ENCODE measurements at regions not wholly inside any gene's neighbourhood (a gene's known extent, or its start where the extent isn't known, plus 50 kb on each side); places are given as distances from the start of the nearest gene placed in this dataset.

GRCh38 chr1:25066731-25067517 is 136.8 kb upstream of the RUNX3 start:
- peaks cover 45% of the 10 kb centered on the region for H3K27me3 ChIP-seq (ENCODE audit: control insufficient read depth, insufficient read depth, low read length)
- POLR2A ChIA-PET = interaction anchor here (0.7 kb wide), 1 partner anchor 231 kb away, joined by 4 read pairs; no protein-coding TSS in a partner anchor
- no peak for DNase-seq (ENCODE audit: low read depth, low spot score)
- H3K4me3 ChIP-seq (ENCODE audit: low read depth, low read length) = no peak overlapping the region
- peaks cover 4% of the 10 kb centered on the region for H3K9me3 ChIP-seq (ENCODE audit: control insufficient read depth, insufficient read depth, low read length)
- no peak overlapping the region for H3K27ac ChIP-seq (ENCODE audit: low read depth, low read length)
- TF ChIP-seq, protein P1, sequence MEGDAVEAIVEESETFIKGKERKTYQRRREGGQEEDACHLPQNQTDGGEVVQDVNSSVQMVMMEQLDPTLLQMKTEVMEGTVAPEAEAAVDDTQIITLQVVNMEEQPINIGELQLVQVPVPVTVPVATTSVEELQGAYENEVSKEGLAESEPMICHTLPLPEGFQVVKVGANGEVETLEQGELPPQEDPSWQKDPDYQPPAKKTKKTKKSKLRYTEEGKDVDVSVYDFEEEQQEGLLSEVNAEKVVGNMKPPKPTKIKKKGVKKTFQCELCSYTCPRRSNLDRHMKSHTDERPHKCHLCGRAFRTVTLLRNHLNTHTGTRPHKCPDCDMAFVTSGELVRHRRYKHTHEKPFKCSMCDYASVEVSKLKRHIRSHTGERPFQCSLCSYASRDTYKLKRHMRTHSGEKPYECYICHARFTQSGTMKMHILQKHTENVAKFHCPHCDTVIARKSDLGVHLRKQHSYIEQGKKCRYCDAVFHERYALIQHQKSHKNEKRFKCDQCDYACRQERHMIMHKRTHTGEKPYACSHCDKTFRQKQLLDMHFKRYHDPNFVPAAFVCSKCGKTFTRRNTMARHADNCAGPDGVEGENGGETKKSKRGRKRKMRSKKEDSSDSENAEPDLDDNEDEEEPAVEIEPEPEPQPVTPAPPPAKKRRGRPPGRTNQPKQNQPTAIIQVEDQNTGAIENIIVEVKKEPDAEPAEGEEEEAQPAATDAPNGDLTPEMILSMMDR (IDR thresholded peaks at IDR 0.05; ENCODE audit: low read depth, low read length) = no peak
- CTCF ChIA-PET = no interaction called here

- Histone ChIP-seq H3K27ac (ENCODE audit: low read depth, low read length) (no peak overlapping the region), H3K9me3 (ENCODE audit: control insufficient read depth, insufficient read depth, low read length) (peaks cover 4% of the 10 kb centered on the region), H3K4me3 (ENCODE audit: low read depth, low read length) (no peak overlapping the region), H3K27me3 (ENCODE audit: control insufficient read depth, insufficient read depth, low read length) (peaks cover 49% of the 10 kb centered on the region)
- TF ChIP-seq, protein P1 (IDR thresholded peaks at IDR 0.05; ENCODE audit: low read depth, low read length) = no peak
- ChIA-PET POLR2A (interaction anchor here (0.7 kb wide), 1 partner anchor 230 kb away, joined by 4 read pairs; no protein-coding TSS in a partner anchor), CTCF (no interaction called here)
- DNase-seq (ENCODE audit: low read depth, low spot score) = no peak
Observed at GRCh38 chr1:25066256-25066655, 136.2 kb upstream of the RUNX3 start.

DNA sequence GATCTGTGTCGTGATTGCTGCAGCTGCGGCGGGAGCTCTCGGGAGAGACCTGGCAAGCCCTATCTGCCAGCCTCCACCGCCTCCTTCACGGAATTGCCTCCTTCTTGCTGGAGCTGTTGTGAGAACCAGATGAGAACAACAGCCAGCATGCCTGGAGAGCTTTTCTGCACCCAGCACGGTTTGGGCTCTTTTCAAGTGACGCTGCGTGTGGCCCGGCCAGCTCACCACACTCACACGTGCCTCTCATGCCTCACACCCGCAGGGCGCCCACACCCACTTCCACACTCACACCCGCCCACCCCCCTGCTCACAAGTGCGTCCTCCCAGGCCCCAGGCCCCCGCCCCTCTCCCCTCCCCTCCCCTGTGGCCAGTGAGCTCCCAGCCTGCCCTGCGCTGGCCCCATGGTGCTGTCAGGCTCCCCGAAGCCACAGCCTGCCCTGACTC is 135.7 kb upstream of the RUNX3 start:
- peaks cover 4% of the 10 kb centered on the region for H3K9me3 ChIP-seq (ENCODE audit: control insufficient read depth, insufficient read depth, low read length)
- no peak for DNase-seq (ENCODE audit: low read depth, low spot score)
- ChIA-PET POLR2A (interaction anchor here (0.7 kb wide), 1 partner anchor 230 kb away, joined by 4 read pairs; no protein-coding TSS in a partner anchor), CTCF (no interaction called here)
- no peak overlapping the region for H3K27ac ChIP-seq (ENCODE audit: low read depth, low read length)
- TF ChIP-seq, protein P1 (IDR thresholded peaks at IDR 0.05; ENCODE audit: low read depth, low read length) = no peak
- no peak overlapping the region for H3K4me3 ChIP-seq (ENCODE audit: low read depth, low read length)
- H3K27me3 ChIP-seq (ENCODE audit: control insufficient read depth, insufficient read depth, low read length) = peaks cover 51% of the 10 kb centered on the region

DNA sequence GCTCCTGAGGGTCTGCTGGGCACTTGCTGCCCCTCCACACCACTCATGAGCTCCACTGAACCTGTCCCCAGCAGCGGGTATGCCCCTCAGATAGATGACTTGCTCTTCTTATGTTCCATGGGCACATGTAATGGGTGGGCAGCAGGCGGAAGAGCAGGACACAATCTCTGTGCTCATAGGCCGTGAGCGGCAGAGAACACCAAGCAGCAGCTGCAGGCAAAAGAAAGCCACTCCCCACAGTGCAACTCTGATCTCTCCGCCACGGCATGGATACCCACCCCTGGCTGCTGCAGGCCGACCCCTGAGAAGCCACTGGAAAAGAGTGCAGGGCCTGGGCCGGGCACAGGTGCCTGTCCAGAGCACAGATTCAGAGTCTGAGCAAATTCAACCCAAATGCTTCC is 135.2 kb upstream of the RUNX3 start:
- Histone ChIP-seq H3K27me3 (ENCODE audit: control insufficient read depth, insufficient read depth, low read length) (peaks cover 49% of the 10 kb centered on the region), H3K27ac (ENCODE audit: low read depth, low read length) (no peak overlapping the region), H3K4me3 (ENCODE audit: low read depth, low read length) (no peak overlapping the region), H3K9me3 (ENCODE audit: control insufficient read depth, insufficient read depth, low read length) (peaks cover 4% of the 10 kb centered on the region)
- TF ChIP-seq, protein P1 (IDR thresholded peaks at IDR 0.05; ENCODE audit: low read depth, low read length) = no peak
- ChIA-PET CTCF (no interaction called here), POLR2A (no interaction called here)
- no peak for DNase-seq (ENCODE audit: low read depth, low spot score)

- DNase-seq (ENCODE audit: low read depth, low spot score) = no peak
- POLR2A ChIA-PET = no interaction called here
- Histone ChIP-seq H3K27ac (ENCODE audit: low read depth, low read length) (no peak overlapping the region), H3K4me3 (ENCODE audit: low read depth, low read length) (no peak overlapping the region), H3K27me3 (ENCODE audit: control insufficient read depth, insufficient read depth, low read length) (peaks cover 45% of the 10 kb centered on the region), H3K9me3 (ENCODE audit: control insufficient read depth, insufficient read depth, low read length) (peaks cover 4% of the 10 kb centered on the region)
- CTCF ChIA-PET = no interaction called here
- TF ChIP-seq, protein P1 (IDR thresholded peaks at IDR 0.05; ENCODE audit: low read depth, low read length) = no peak
Observed at GRCh38 chr1:25064465-25065240, 134.6 kb upstream of the RUNX3 start.
